SK-N-SH (cell line): ENCODE measurements at regions not wholly inside any gene's neighbourhood (a gene's known extent, or its start where the extent isn't known, plus 50 kb on each side); places are given as distances from the start of the nearest gene placed in this dataset.

Experiments used
- CTCF ChIA-PET: fragments of 300-600, 350-600 bp; formaldehyde crosslinking; extraction: SDS; loops from one replicate; lab custom pipeline; 2021; lab: Yijun Ruan, JAX
- POLR2A ChIA-PET: fragments of 350-600 bp; sonication (Branson Sonifier 250); formaldehyde crosslinking; extraction: SDS; loops from one replicate; lab custom pipeline; 2020; ENCODE audit warnings: antibody characterized with exemption, inconsistent platforms; lab: Yijun Ruan, JAX
- DNase-seq: peaks from one replicate; pipeline ENCODE4 v3.0.0; 2012
- H2AFZ ChIP-seq: fragments of 200-600 bp; sonication (generic); 2 replicates; pipeline ENCODE4 v1.8.1; 2016; ENCODE audit warnings: antibody characterized with exemption, mild to moderate bottlenecking, low read depth
- H3F3A ChIP-seq: fragments of 200-600 bp; sonication (generic); replicated peaks from 2 replicates; pipeline ENCODE3; 2016; ENCODE audit warnings: antibody characterized with exemption, mild to moderate bottlenecking; ENCODE audit not compliant: insufficient read depth
- H3K27ac ChIP-seq, 2 experiments: fragments of 200-500 bp in 1 of 2; fragments of 200-600 bp in 1 of 2; sonication (Bioruptor generic) in 1 of 2; sonication (generic), shearing (Covaris generic) in 1 of 2; 2 replicates each; pipeline versions ENCODE4 v1.5.1 to v1.6.1; 2014 to 2016; ENCODE audit warnings: low read depth in 2 of 2, inconsistent platforms in 1 of 2, low read length in 1 of 2, mild to moderate bottlenecking in 1 of 2, mixed read lengths in 1 of 2
- H3K27me3 ChIP-seq: fragments of 200-600 bp; sonication (generic), shearing (Covaris generic); 2 replicates; pipeline ENCODE4 v1.6.1; 2016; ENCODE audit warnings: mixed run types; ENCODE audit not compliant: insufficient read depth
- H3K36me3 ChIP-seq, 2 experiments: fragments of 200-500 bp in 1 of 2; fragments of 200-600 bp in 1 of 2; sonication (Bioruptor generic) in 1 of 2; sonication (generic) in 1 of 2; replicated peaks in 1 of 2; 2 replicates each; pipeline versions ENCODE3 to v1.5.1; 2014 to 2016; ENCODE audit warnings: low read length in 1 of 2, mild to moderate bottlenecking in 1 of 2; ENCODE audit not compliant: insufficient read depth in 2 of 2, control insufficient read depth in 1 of 2
- H3K4me1 ChIP-seq, 2 experiments: fragments of 200-500 bp in 1 of 2; fragments of 200-600 bp in 1 of 2; sonication (Bioruptor generic) in 1 of 2; sonication (generic), shearing (Covaris generic) in 1 of 2; 2 replicates each; pipeline versions ENCODE4 v1.5.1 to v1.6.1; 2014 to 2016; ENCODE audit warnings: low read depth in 1 of 2, low read length in 1 of 2, mixed run types in 1 of 2; ENCODE audit not compliant: insufficient read depth in 2 of 2, control insufficient read depth in 1 of 2
- H3K4me2 ChIP-seq: fragments of 200-600 bp; sonication (generic), shearing (Covaris generic); 2 replicates; pipeline ENCODE4 v1.6.1; 2017; ENCODE audit warnings: mixed run types
- H3K4me3 ChIP-seq, 2 experiments: fragments of 200-500 bp in 1 of 2; fragments of 200-600 bp in 1 of 2; sonication (Bioruptor generic) in 1 of 2; sonication (generic), shearing (Covaris generic) in 1 of 2; 2 replicates each; pipeline versions ENCODE4 v1.5.1 to v1.8.1; 2014 to 2016; ENCODE audit warnings: low read depth in 2 of 2, inconsistent platforms in 1 of 2, low read length in 1 of 2, mild to moderate bottlenecking in 1 of 2, mixed read lengths in 1 of 2, moderate library complexity in 1 of 2
- H3K79me2 ChIP-seq: fragments of 200-600 bp; sonication (generic); 2 replicates; pipeline ENCODE4 v1.8.1; 2017; ENCODE audit warnings: mild to moderate bottlenecking; ENCODE audit not compliant: insufficient read depth
- H3K9ac ChIP-seq: fragments of 200-600 bp; sonication (generic); 2 replicates; pipeline ENCODE4 v1.6.1; 2017; ENCODE audit warnings: mixed run types
- H3K9me2 ChIP-seq: fragments of 200-600 bp; sonication (generic); 2 replicates; pipeline ENCODE4 v1.6.1; 2017; ENCODE audit warnings: mixed run types
- H3K9me3 ChIP-seq: fragments of 200-600 bp; sonication (generic); 2 replicates; pipeline ENCODE4 v1.6.1; 2017; ENCODE audit warnings: mixed run types, mild to moderate bottlenecking, moderate library complexity
- H4K20me1 ChIP-seq: fragments of 200-600 bp; sonication (generic); 2 replicates; pipeline ENCODE4 v1.6.1; 2017; ENCODE audit warnings: mild to moderate bottlenecking, mixed run types; ENCODE audit not compliant: insufficient read depth
- CHD2 ChIP-seq: fragments of 150-350 bp; IDR thresholded peaks from 2 replicates; pipeline ENCODE4 v1.6.1; 2018; ENCODE audit warnings: low read length; ENCODE audit not compliant: partially characterized antibody
- EZH2phosphoT487 ChIP-seq: fragments of 200-600 bp; sonication (generic); IDR thresholded peaks from 2 replicates; pipeline ENCODE4 v1.6.1; 2017; ENCODE audit warnings: low read depth, mixed run types, mild to moderate bottlenecking, antibody characterized with exemption, moderate library complexity, borderline replicate concordance
- FOSL2 ChIP-seq: IDR thresholded peaks from 2 replicates; pipeline ENCODE4 v1.4.0; 2012; ENCODE audit warnings: low read depth, mild to moderate bottlenecking, moderate library complexity, borderline replicate concordance
- FOXM1 ChIP-seq: IDR thresholded peaks from 2 replicates; pipeline ENCODE4 v1.4.0; 2012; ENCODE audit warnings: low read depth, mild to moderate bottlenecking
- MXI1 ChIP-seq: IDR thresholded peaks from 2 replicates; pipeline ENCODE4 v1.6.1; 2012; ENCODE audit warnings: mild to moderate bottlenecking, low read depth, low read length, improper control_type of control experiment
- NFIC ChIP-seq: IDR thresholded peaks from 2 replicates; pipeline ENCODE4 v1.4.0; 2012; ENCODE audit warnings: borderline replicate concordance
- NRF1 ChIP-seq: IDR thresholded peaks from 2 replicates; pipeline ENCODE4 v1.6.1; 2012; ENCODE audit warnings: low read depth, mild to moderate bottlenecking, low read length
- POLR2AphosphoS5 ChIP-seq: IDR thresholded peaks from 2 replicates; pipeline ENCODE4 v1.6.1; 2012; ENCODE audit warnings: low read depth, low read length
- RAD21 ChIP-seq: IDR thresholded peaks from 2 replicates; pipeline ENCODE4 v1.6.1; 2012; ENCODE audit warnings: mild to moderate bottlenecking, low read length
- SIN3A ChIP-seq: IDR thresholded peaks from 2 replicates; pipeline ENCODE4 v1.6.1; 2012; ENCODE audit warnings: low read depth, mild to moderate bottlenecking, low read length, moderate library complexity, borderline replicate concordance
- TEAD4 ChIP-seq: IDR thresholded peaks from 2 replicates; pipeline ENCODE4 v1.4.0; 2012; ENCODE audit warnings: mild to moderate bottlenecking, borderline replicate concordance; ENCODE audit not compliant: insufficient read depth
- WGBS: methylation state at CpG from one replicate; pipeline ENCODE4 v1.1.6; 2017; ENCODE audit warnings: low lambda C conversion rate; 5-methylcytosine and 5-hydroxymethylcytosine counted together
- TF ChIP-seq, protein P1 (sequence below): fragments of 200-600 bp; sonication (generic); IDR thresholded peaks from 2 replicates; pipeline ENCODE4 v1.6.1; 2017; ENCODE audit warnings: antibody characterized with exemption, mild to moderate bottlenecking, moderate library complexity
- TF ChIP-seq, protein P2 (sequence below): IDR thresholded peaks from 2 replicates; pipeline ENCODE4 v1.4.0; 2012; ENCODE audit warnings: low read depth, borderline replicate concordance
- TF ChIP-seq, protein P3 (sequence below): IDR thresholded peaks from 2 replicates; pipeline ENCODE4 v1.4.0; 2012; ENCODE audit warnings: low read depth, borderline replicate concordance
- TF ChIP-seq, protein P4 (sequence below): IDR thresholded peaks from 2 replicates; pipeline ENCODE4 v1.4.0; 2012; ENCODE audit warnings: low read depth
- TF ChIP-seq, protein P5 (sequence below): fragments of 150-350 bp; IDR thresholded peaks from 2 replicates; pipeline ENCODE4 v1.6.1; 2016; ENCODE audit warnings: mild to moderate bottlenecking, low read depth, low read length
- TF ChIP-seq, protein P6 (sequence below): IDR thresholded peaks from 2 replicates; pipeline ENCODE4; 2012

DNA sequence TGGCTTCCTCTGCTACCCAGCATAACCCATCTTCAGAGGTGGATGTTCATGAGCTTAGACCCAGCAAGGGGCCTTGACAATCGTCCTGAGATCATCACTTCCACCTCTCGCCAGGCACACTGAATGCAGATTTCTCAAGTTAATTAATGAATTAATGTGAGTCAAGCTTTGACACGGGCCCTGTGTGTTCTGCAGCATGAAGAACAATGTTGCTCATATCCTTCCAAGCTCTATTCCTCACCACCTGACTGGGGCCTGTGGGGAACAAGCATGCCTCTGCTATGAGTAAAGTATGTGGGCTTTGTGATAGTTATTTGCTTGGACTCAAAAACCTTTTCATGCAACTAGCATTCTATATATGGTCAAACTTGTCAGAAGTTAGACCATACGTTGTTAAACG lies 122.0 kb downstream of the SEC16B start:
- no peaks in the 10 kb centered on the region for H3K36me3 ChIP-seq
- no peak overlapping the region for H3K4me2 ChIP-seq
- 22% methylated on average over 5 of the region's 5 CpGs for WGBS
- H3K9ac ChIP-seq = no peak overlapping the region
- no peaks in the 10 kb centered on the region for H3K79me2 ChIP-seq
- no peaks in the 10 kb centered on the region for H3K27me3 ChIP-seq
- ChIA-PET CTCF (no interaction called here), POLR2A (no interaction called here)
- no peak for DNase-seq
- H3K9me3 ChIP-seq = no peaks in the 10 kb centered on the region
- TF ChIP-seq, protein P1, sequence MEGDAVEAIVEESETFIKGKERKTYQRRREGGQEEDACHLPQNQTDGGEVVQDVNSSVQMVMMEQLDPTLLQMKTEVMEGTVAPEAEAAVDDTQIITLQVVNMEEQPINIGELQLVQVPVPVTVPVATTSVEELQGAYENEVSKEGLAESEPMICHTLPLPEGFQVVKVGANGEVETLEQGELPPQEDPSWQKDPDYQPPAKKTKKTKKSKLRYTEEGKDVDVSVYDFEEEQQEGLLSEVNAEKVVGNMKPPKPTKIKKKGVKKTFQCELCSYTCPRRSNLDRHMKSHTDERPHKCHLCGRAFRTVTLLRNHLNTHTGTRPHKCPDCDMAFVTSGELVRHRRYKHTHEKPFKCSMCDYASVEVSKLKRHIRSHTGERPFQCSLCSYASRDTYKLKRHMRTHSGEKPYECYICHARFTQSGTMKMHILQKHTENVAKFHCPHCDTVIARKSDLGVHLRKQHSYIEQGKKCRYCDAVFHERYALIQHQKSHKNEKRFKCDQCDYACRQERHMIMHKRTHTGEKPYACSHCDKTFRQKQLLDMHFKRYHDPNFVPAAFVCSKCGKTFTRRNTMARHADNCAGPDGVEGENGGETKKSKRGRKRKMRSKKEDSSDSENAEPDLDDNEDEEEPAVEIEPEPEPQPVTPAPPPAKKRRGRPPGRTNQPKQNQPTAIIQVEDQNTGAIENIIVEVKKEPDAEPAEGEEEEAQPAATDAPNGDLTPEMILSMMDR = no peak
- no peak for TF ChIP-seq FOSL2
- TF ChIP-seq RAD21 = no peak
- no peak for TF ChIP-seq NRF1
- no peak for TF ChIP-seq EZH2phosphoT487
- TF ChIP-seq, protein P2, sequence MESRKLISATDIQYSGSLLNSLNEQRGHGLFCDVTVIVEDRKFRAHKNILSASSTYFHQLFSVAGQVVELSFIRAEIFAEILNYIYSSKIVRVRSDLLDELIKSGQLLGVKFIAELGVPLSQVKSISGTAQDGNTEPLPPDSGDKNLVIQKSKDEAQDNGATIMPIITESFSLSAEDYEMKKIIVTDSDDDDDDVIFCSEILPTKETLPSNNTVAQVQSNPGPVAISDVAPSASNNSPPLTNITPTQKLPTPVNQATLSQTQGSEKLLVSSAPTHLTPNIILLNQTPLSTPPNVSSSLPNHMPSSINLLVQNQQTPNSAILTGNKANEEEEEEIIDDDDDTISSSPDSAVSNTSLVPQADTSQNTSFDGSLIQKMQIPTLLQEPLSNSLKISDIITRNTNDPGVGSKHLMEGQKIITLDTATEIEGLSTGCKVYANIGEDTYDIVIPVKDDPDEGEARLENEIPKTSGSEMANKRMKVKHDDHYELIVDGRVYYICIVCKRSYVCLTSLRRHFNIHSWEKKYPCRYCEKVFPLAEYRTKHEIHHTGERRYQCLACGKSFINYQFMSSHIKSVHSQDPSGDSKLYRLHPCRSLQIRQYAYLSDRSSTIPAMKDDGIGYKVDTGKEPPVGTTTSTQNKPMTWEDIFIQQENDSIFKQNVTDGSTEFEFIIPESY = no peak
- TF ChIP-seq MXI1 = no peak
- no peak for TF ChIP-seq POLR2AphosphoS5
- TF ChIP-seq, protein P3, sequence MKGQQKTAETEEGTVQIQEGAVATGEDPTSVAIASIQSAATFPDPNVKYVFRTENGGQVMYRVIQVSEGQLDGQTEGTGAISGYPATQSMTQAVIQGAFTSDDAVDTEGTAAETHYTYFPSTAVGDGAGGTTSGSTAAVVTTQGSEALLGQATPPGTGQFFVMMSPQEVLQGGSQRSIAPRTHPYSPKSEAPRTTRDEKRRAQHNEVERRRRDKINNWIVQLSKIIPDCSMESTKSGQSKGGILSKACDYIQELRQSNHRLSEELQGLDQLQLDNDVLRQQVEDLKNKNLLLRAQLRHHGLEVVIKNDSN = no peak
- TF ChIP-seq, protein P4, sequence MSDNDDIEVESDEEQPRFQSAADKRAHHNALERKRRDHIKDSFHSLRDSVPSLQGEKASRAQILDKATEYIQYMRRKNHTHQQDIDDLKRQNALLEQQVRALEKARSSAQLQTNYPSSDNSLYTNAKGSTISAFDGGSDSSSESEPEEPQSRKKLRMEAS = no peak
- no peak for TF ChIP-seq SIN3A
- TF ChIP-seq TEAD4 = no peak
- TF ChIP-seq, protein P5, sequence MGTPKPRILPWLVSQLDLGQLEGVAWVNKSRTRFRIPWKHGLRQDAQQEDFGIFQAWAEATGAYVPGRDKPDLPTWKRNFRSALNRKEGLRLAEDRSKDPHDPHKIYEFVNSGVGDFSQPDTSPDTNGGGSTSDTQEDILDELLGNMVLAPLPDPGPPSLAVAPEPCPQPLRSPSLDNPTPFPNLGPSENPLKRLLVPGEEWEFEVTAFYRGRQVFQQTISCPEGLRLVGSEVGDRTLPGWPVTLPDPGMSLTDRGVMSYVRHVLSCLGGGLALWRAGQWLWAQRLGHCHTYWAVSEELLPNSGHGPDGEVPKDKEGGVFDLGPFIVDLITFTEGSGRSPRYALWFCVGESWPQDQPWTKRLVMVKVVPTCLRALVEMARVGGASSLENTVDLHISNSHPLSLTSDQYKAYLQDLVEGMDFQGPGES = no peak
- TF ChIP-seq, protein P6, sequence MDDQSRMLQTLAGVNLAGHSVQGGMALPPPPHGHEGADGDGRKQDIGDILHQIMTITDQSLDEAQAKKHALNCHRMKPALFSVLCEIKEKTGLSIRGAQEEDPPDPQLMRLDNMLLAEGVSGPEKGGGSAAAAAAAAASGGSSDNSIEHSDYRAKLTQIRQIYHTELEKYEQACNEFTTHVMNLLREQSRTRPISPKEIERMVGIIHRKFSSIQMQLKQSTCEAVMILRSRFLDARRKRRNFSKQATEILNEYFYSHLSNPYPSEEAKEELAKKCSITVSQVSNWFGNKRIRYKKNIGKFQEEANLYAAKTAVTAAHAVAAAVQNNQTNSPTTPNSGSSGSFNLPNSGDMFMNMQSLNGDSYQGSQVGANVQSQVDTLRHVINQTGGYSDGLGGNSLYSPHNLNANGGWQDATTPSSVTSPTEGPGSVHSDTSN = no peak
- TF ChIP-seq CHD2 = no peak
- TF ChIP-seq NFIC = no peak
- no peak for TF ChIP-seq FOXM1
- no peaks in the 10 kb centered on the region for H4K20me1 ChIP-seq
- H3K9me2 ChIP-seq = no peaks in the 10 kb centered on the region
- H3K4me1 ChIP-seq = no peaks in the 10 kb centered on the region
- H3K27ac ChIP-seq = no peak overlapping the region
- H3F3A ChIP-seq = no peaks in the 10 kb centered on the region
- no peak overlapping the region for H3K4me3 ChIP-seq
- no peak overlapping the region for H2AFZ ChIP-seq
